ENCODE measurements at regions not wholly inside any gene's neighbourhood (a gene's known extent, or its start where the extent isn't known, plus 50 kb on each side); places are given as distances from the start of the nearest gene placed in this dataset.

DNA sequence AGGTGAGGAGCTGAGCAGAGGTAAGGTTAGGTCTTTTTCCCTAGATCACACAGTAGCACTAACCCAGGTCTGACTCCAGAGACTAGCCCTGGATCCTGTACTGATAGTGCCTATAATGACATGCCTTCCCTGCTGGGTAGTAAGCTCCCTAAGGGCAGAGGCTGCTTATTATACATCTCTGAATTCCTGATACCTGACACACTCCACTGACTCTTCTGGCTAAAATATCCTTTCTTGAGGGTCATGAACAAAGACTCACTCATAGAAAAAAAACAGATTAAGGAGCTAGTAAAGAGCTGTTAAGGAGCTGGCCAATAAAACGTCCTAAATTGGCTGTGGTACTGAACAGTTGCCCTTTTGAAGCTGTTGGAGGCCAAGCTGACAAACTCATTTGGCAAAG is 149.0 kb upstream of the ITGA1 start:
- Mint-ChIP-seq H3K4me3 (no peak overlapping the region), H3K36me3 (no peaks in the 10 kb centered on the region), H3K4me1 (no peaks in the 10 kb centered on the region), H3K27ac (no peak overlapping the region), H3K9me3 (peaks cover 2 to 12% (median 8%) of the 10 kb centered on the region in 3 donors), H3K27me3 (no peaks in the 10 kb centered on the region)

- Mint-ChIP-seq H3K9me3 (peaks cover 4 to 11% (median 8%) of the 10 kb centered on the region in 3 donors), H3K36me3 (peaks cover 2% of the 10 kb centered on the region), H3K27ac (no peak overlapping the region), H3K27me3 (peaks cover 7% of the 10 kb centered on the region), H3K4me3 (no peak overlapping the region), H3K4me1 (no peaks in the 10 kb centered on the region)
These were observed 139.0 kb upstream of the ITGA1 start for GRCh38 chr5:52648726-52649125.

- H3K27me3 Mint-ChIP-seq = peaks cover 9% of the 10 kb centered on the region
- H3K9me3 Mint-ChIP-seq = no peaks in the 10 kb centered on the region
- H3K4me3 Mint-ChIP-seq = no peak overlapping the region
- H3K4me1 Mint-ChIP-seq = no peaks in the 10 kb centered on the region
- peaks cover 2% of the 10 kb centered on the region for H3K36me3 Mint-ChIP-seq
- H3K27ac Mint-ChIP-seq = no peak overlapping the region
These were observed 132.6 kb upstream of the ITGA1 start for GRCh38 chr5:52655163-52655562.

DNA sequence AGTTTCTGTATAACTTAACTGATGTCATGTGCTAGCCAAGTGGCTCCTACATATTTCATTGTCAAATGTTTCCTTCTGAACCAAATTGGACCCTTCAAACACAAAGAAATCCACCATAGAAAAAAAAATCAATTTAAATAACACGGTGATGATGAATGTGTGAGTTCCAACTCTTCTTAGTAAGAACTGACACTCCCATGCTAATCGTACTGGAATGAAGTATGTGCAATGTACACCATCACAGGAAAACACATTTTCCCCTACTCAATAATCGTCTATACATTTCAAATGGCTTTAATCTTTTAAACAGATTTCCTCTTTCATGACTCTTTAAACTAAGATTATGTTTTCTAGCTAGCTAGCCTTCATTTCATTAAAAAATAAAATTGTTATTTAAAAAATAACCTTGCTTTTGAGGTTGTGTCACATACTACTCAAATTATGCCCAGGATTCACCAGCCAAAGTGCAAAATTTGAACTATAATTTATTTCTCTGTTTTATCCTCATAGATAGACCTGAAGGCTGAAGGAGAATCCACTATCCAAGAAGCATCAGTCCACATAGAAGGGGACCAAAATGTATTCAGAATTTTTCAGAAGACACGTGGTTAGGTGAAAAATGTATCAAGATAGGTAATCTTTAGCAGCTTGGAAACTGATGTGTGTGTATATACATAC is 131.0 kb upstream of the ITGA1 start:
- Mint-ChIP-seq H3K4me3 (no peak overlapping the region), H3K4me1 (no peaks in the 10 kb centered on the region), H3K27ac (no peak overlapping the region), H3K36me3 (peaks cover 2% of the 10 kb centered on the region), H3K27me3 (peaks cover 4% of the 10 kb centered on the region), H3K9me3 (no peaks in the 10 kb centered on the region)

DNA sequence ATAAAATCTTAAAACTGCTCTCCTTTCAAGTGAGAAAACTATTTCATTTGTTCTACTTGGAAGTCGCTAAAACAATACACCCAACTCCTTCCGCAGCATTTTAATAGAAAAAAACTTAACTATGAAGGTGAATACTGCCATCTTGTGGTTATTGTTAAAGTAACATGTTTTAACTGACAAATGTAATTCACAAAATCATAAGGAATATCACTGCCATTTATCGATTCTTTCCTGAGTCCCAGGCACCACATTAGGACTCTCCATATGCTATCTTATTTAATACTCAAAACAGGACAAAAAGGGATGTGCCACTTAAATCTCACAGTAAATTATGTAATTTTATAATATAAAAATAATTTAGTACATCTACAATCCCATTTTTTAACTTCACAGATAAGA is 130.5 kb upstream of the ITGA1 start:
- peaks cover under 1% of the 10 kb centered on the region for H3K36me3 Mint-ChIP-seq
- H3K27ac Mint-ChIP-seq = no peak overlapping the region
- peaks cover 4% of the 10 kb centered on the region for H3K27me3 Mint-ChIP-seq
- H3K4me1 Mint-ChIP-seq = no peaks in the 10 kb centered on the region
- no peaks in the 10 kb centered on the region for H3K9me3 Mint-ChIP-seq
- no peak overlapping the region for H3K4me3 Mint-ChIP-seq

DNA sequence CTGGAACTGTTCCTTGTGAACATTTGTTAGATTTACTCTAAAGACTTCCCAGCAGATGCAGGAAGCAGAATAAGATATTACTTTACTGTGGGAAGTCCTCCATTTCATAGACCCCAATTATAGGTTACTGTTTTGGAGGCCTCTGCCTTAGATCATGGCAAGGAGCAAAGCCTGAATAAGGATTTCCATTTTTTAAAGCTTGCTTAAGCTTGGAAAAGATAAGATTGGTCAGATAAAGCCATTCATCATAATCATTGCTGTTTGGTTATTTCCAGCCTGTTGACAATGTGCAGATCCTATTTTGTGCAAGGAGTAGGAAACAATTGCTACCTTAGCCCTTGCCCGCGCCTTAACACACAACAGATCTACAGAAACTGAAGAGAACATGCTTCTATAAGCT is 129.5 kb upstream of the ITGA1 start:
- no peak overlapping the region for H3K4me3 Mint-ChIP-seq
- no peaks in the 10 kb centered on the region for H3K4me1 Mint-ChIP-seq
- no peaks in the 10 kb centered on the region for H3K9me3 Mint-ChIP-seq
- peaks cover 3% of the 10 kb centered on the region for H3K27me3 Mint-ChIP-seq
- H3K36me3 Mint-ChIP-seq = no peaks in the 10 kb centered on the region
- no peak overlapping the region for H3K27ac Mint-ChIP-seq

GRCh38 chr5:52660621-52661020 is 127.1 kb upstream of the ITGA1 start:
- peaks cover 2% of the 10 kb centered on the region for H3K27me3 Mint-ChIP-seq

GRCh38 chr5:52661903-52662595 is 125.7 kb upstream of the ITGA1 start:
- H3K27ac Mint-ChIP-seq = no peak overlapping the region
- H3K4me3 Mint-ChIP-seq = no peak overlapping the region
- H3K9me3 Mint-ChIP-seq = no peaks in the 10 kb centered on the region
- no peaks in the 10 kb centered on the region for H3K36me3 Mint-ChIP-seq
- peaks cover 2% of the 10 kb centered on the region for H3K27me3 Mint-ChIP-seq
- peaks cover 0 to 2% (median 0%) of the 10 kb centered on the region in 3 donors for H3K4me1 Mint-ChIP-seq

More at GRCh38 chr5:52660621-52661020, 127.1 kb upstream of the ITGA1 start:
- Mint-ChIP-seq H3K4me1 (no peaks in the 10 kb centered on the region), H3K4me3 (no peak overlapping the region), H3K9me3 (no peaks in the 10 kb centered on the region), H3K27ac (no peak overlapping the region), H3K36me3 (no peaks in the 10 kb centered on the region)

GRCh38 chr5:52665559-52665958 is 122.2 kb upstream of the ITGA1 start:
- Mint-ChIP-seq H3K4me3 (peak overlapping the region in 1 of 4 donors; percentile 9), H3K4me1 (peaks cover 0 to 3% (median 0%) of the 10 kb centered on the region in 3 donors), H3K27ac (no peak overlapping the region)

DNA sequence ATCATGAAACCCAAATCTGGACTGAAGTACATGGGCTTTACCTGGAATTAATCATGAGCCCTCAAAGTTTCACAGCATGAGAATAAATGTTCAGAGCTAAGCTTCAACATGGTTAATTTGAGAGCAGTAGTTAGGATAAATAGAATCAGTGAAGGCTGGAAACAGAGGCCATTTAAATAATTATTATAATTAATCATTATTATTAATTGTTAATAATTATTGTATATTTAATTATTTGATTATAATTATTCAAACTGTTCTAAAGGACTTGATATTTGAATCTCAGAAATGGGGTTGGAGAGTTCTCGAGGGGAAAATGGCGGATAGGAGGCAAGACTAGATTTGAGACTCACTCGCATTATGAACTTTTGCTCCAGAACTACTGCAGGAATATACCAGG is 119.6 kb upstream of the ITGA1 start:
- Mint-ChIP-seq H3K9me3 (no peaks in the 10 kb centered on the region), H3K4me3 (no peak overlapping the region), H3K27me3 (no peaks in the 10 kb centered on the region), H3K36me3 (no peaks in the 10 kb centered on the region), H3K27ac (no peak overlapping the region), H3K4me1 (peaks cover 0 to 3% (median 0%) of the 10 kb centered on the region in 3 donors)

More at GRCh38 chr5:52665559-52665958, 122.2 kb upstream of the ITGA1 start:
- H3K9me3 Mint-ChIP-seq = no peaks in the 10 kb centered on the region
- H3K27me3 Mint-ChIP-seq = peaks cover 2% of the 10 kb centered on the region
- H3K36me3 Mint-ChIP-seq = no peaks in the 10 kb centered on the region

GRCh38 chr5:52668544-52669185 is 119.1 kb upstream of the ITGA1 start:
- H3K27me3 Mint-ChIP-seq = no peaks in the 10 kb centered on the region
- no peak overlapping the region for H3K4me3 Mint-ChIP-seq
- no peaks in the 10 kb centered on the region for H3K9me3 Mint-ChIP-seq
- H3K27ac Mint-ChIP-seq = no peak overlapping the region
- peaks cover 0 to 3% (median 0%) of the 10 kb centered on the region in 3 donors for H3K4me1 Mint-ChIP-seq
- H3K36me3 Mint-ChIP-seq = no peaks in the 10 kb centered on the region

- H3K27ac Mint-ChIP-seq = no peak overlapping the region
- no peak overlapping the region for H3K4me3 Mint-ChIP-seq
- no peaks in the 10 kb centered on the region for H3K9me3 Mint-ChIP-seq
- peaks cover 0 to 1% (median 0%) of the 10 kb centered on the region in 3 donors for H3K4me1 Mint-ChIP-seq
- H3K36me3 Mint-ChIP-seq = no peaks in the 10 kb centered on the region
- H3K27me3 Mint-ChIP-seq = no peaks in the 10 kb centered on the region
These were observed 115.3 kb upstream of the ITGA1 start for GRCh38 chr5:52672459-52672858.

GRCh38 chr5:52673495-52673894 is 114.2 kb upstream of the ITGA1 start:
- no peaks in the 10 kb centered on the region for H3K36me3 Mint-ChIP-seq
- H3K4me3 Mint-ChIP-seq = no peak overlapping the region
- peaks cover 0 to 1% (median 0%) of the 10 kb centered on the region in 3 donors for H3K4me1 Mint-ChIP-seq
- H3K27me3 Mint-ChIP-seq = no peaks in the 10 kb centered on the region
- H3K9me3 Mint-ChIP-seq = no peaks in the 10 kb centered on the region
- H3K27ac Mint-ChIP-seq = no peak overlapping the region

- Mint-ChIP-seq H3K27ac (no peak overlapping the region), H3K4me3 (no peak overlapping the region), H3K36me3 (no peaks in the 10 kb centered on the region), H3K27me3 (no peaks in the 10 kb centered on the region), H3K9me3 (no peaks in the 10 kb centered on the region), H3K4me1 (peaks cover 0 to 1% (median 0%) of the 10 kb centered on the region in 3 donors)
These were observed 112.7 kb upstream of the ITGA1 start for GRCh38 chr5:52674815-52675545.

DNA sequence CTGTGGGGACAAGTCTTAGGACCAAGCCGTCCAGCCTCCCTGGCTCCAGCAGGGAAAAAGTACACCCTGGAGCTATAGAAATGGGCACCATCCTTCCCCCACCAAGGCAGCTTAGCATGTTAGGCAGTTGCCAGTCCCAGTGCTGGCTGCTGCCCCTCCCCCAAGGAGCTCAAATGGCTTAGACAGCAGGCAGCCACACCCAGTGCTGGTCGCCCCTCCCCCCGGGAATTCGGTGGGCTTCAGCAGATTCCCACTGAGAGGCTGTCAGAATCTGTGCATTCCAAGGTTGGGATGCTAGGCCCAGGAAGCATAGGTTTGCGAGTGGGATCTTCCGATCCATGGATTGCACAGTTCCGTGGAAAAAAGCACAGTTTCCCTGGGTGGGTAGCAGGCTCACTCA is 105.2 kb upstream of the ITGA1 start:
- H3K4me3 Mint-ChIP-seq = no peak overlapping the region
- H3K36me3 Mint-ChIP-seq = no peaks in the 10 kb centered on the region
- H3K9me3 Mint-ChIP-seq = no peaks in the 10 kb centered on the region
- H3K27me3 Mint-ChIP-seq = peaks cover 5% of the 10 kb centered on the region
- no peaks in the 10 kb centered on the region for H3K4me1 Mint-ChIP-seq
- H3K27ac Mint-ChIP-seq = no peak overlapping the region

Data from IgD-negative memory B cell (primary cell).